ENCODE measurements at regions not wholly inside any gene's neighbourhood (a gene's known extent, or its start where the extent isn't known, plus 50 kb on each side); places are given as distances from the start of the nearest gene placed in this dataset.
A peak's percentile ranks its signal among the peaks of the same experiment; 100 is the strongest.

- FAIRE-seq = no peak
These were observed 160.4 kb upstream of the SYT6 start for GRCh38 chr1:114314098-114314497.

DNA sequence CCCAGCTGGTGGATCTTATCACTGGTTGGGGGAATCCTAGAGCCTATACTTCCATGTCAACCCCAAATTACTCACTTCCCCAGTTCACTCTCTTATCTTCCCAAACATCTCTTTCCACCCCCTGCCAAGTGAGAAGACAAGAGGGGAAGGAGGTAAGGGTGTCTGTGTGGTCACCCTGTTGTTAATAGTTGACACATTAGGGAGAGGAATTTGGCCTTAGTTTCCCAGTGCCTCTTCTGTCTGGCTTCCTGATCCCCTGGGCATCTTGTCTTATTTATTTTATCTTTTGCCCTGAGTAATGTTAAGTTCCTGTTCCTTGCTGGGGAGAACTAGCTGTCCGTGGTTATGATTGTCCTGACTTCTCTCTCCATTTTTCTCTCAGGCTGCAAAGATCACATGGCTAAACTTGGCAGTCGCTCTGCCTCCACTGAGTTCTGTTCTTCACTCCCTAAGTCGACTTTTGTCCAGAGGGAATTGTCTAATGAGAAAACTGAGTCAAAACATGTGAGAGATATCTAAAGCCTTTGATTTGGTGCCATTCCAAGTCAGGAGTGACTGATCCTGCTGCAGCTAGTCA lies 157.1 kb upstream of the SYT6 start:
- no peak for FAIRE-seq

DNA sequence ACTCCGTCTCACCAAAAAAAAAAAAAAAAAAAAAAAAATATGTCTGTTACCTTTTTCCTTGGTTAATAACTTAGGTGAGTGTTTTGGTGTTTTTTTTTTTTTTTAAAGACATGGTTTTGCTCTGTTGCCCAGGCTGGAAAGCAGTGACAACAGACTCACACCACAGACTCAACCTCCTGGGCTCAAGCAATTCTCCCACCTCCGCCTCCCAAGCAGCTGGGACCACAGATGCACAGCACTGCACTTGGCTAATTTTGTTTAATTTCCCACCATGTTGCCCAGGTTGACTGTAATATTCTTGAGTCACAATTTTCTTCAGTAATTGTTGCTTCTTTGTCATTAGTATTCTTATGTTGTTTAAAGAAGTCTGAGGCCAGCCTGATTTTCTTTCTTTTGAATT lies 149.2 kb upstream of the SYT6 start:
- no peak for FAIRE-seq

DNA sequence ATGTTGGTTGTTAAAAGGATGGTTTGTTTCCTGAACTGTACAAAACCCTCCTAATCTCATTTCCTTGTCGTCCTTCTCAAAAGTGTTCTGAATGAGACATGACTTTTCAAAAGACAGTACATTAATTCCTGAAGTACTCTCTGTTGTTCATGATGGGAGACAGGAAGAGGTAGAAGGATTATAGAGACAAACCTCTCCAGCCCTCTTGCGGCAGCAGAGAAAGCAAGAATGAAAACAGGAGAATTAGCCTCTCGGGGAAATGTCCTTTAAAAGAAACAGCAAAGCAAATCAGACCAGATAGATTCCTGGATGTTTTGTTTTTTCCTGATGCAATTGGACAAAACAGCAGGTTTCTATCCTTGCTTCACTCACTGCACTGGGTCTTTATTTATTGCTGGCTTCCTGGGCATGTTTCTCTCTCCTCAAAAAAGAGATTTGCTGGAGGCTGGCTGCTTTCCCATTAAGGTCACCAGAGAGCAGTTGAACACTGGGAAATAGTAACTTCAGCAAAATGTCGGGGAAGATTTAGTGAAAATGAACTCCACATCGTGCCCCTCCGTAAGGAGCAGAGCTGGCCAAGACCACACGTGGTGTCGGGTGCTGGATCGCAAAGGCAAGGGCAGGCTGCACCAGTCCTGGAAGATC lies 145.8 kb upstream of the SYT6 start:
- FAIRE-seq = no peak

GRCh38 chr1:114298008-114298407 lies 144.3 kb upstream of the SYT6 start:
- no peak for FAIRE-seq

DNA sequence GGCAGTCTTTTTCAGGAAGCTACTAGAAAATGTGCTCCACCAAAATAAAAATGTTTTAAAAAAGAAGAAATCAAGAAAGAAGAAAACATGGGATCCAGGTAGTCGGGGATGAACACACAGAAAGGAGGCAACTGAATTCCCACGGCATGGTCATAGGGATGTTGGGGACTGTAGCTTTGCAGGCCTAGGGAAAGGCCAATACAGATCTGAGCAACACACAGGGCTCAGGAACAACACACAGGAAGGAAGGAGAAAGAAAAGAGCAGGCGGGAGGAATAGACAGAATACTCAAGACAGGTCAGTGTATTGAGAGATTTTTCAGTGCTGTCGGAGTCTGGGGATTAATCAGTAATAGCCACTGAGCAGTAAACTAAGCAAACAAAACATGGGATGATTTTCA lies 142.7 kb upstream of the SYT6 start:
- no peak for FAIRE-seq

- no peak for FAIRE-seq
These were observed 141.7 kb upstream of the SYT6 start for GRCh38 chr1:114295321-114295720.

- no peak for FAIRE-seq
These were observed 139.2 kb upstream of the SYT6 start for GRCh38 chr1:114292835-114293234.

DNA sequence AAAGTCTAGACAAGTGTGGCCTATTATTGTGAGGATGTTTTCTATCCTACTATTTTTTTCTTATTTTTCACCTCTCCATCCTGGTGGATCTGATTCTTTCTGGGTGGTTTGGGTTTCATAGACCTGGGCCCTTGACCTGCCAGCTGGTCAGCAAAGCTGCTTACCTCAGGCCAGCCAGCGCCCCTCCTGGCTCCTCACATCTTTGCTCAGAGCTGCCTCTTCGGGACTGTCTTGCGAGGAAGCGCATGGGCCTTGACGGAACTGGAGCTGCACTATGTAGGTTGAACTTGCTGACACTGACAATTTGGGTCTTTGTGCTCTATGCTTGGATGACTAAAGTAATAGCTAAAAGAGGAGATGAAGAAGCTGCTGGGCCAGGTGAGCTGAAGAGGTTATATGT lies 138.5 kb upstream of the SYT6 start:
- no peak for FAIRE-seq

- FAIRE-seq = no peak
These were observed 137.1 kb upstream of the SYT6 start for GRCh38 chr1:114290776-114291175.

DNA sequence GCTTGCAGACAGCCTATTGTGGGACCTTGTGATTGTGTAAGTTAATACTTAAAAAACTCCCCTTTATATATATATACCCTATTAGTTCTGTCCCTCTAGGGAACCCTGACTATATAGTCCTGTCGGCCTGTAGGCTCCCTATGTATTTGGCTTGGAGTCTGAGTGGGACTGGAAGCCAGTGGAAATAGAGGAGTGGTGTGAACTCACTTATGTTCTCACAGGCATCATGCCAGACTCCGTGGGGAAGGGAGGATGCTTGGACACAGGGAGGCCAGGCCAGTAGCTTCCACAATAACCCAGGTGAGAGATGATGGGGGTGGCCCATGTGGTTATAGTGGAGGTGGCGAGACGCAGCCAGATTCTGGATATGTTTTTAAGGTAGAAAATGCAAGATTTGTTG lies 136.7 kb upstream of the SYT6 start:
- no peak for FAIRE-seq

DNA sequence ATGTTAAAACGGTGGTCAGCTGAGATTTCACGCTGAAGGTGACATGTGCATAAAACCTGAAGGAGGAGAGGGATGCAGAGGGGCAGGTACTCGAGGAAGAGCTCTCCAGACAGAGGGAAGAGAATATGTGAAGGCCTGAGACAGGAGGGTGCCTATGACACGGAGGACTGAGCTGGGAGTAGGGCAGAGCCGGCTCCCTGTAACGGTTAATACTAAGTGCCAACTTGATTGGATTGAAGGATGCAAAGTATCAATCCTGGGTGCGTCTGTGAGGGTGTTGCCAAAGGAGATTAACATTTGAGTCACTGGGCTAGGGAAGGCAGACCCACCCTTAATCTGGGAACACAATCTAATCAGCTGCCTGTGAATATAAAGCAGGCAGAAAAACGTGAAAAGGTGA lies 136.2 kb upstream of the SYT6 start:
- no peak for FAIRE-seq

DNA sequence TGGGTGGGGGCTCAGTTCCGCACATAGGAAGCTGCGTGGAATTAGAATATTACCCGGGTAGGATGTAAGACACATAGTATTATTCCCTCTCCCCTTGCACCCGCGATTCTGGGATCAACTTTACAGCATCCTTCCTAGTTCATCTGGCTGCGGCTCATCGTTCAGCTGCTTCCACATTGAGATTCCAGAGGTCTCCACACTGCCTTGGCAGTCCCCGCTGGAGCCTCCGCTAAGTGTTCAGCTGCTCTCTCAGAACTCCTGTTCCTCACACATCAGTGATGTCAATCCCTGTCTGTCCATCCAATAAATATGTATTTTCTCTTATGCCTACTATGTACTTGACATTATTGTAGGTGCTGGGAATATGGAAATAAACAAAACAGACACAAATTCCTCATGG lies 135.6 kb upstream of the SYT6 start:
- no peak for FAIRE-seq

GRCh38 chr1:114286960-114287359 lies 133.3 kb upstream of the SYT6 start:
- no peak for FAIRE-seq

- FAIRE-seq = no peak
These were observed 132.5 kb upstream of the SYT6 start for GRCh38 chr1:114286179-114286578.

DNA sequence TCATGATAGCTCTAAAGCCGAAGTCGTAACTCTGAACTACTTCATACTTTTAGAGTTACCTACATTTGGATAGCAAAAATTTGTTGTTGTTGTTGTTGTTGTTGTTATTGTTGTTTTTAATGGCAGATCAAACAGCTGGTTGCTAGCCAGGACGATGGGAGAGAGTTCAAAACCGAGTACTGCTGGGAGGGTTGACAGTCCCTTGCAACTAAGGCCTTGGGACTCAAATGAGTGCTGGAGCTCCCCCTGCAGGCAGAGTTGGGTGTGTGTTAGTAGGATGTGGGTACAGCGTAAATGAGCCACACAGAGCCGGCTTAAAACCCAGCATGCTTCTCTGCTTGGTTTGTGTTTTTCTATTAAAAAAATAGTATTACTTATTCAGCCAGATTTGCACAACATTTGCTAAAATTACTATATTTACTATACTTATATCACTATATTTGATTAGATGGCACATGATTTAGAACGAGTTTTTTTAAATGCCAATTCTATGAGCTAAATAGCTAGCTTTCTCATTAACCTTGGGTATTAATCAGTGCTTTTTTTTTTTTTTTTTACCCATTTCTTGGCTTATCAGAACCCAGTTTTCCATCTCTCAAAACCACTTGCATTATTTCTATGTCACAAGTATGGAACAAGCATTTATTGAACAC lies 129.2 kb upstream of the SYT6 start:
- FAIRE-seq = peak; percentile 43

DNA sequence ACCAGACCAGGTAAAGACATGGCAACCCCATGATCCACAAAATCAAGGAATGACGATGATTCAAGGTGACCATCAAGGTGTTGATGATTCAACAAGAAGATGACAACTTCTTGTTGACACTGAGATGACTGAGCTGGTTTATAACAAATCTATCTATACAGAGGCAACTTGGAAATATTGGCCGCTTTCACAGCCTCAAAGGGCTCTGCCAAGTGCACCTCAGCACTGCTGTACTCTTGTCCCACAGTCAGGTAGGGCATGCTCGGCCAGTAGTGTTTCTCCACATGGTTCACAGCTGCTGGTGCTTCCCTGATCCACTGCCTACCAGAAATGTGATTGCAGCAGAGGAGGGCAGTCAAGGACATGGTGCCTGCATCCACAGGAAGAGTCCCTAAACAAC lies 125.2 kb upstream of the SYT6 start:
- FAIRE-seq = no peak

DNA sequence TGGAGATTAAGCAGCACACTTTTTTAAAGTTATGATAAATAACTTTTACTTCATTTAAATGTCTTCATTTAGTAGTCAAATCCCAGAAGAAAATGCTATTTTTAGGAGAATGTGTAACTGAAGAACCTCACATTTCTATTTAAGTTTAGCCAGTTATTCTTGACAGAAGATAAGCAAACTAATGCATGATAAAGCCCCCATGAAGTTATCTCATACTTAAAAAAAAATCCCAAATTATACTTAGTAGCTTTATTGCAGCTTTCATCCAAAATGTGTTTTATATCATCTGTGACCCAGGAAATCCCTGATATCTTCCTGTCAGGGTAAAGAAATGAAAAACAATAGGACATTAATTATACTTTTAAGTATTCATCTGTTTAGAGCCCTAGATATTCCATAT lies 124.8 kb upstream of the SYT6 start:
- no peak for FAIRE-seq

DNA sequence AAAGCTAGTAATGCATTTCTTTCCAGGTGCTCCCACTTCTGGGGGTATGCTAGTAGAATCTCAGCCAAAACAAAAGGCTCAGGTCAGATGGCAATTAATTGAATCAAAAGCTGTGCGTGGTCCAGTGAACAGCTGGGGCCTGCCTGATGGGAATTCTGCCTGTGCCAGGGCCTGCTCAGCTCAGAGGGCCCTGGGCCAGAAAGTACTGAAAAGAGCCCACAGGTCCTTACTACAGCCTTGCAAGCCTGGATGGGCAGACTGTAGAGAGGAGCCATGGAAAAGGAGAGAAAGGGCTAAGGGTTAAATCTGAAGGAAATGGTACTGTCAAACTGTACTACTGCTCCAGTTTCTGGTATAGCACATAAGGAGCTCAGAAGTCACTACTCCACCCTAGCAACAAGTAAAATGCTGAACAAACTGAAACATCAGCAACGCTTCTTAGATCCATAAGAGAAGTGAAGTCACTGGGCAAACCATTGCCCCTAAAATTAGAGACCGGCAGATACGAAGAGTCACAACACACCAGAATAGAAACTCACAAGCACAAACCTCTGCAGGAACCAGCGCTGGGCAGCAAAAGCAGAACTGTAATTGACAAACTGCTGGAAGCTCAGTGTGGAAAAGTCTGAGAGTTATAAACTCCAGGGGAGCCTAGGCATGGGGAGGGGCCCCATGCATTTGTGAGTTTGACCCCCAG lies 121.1 kb upstream of the SYT6 start:
- FAIRE-seq = no peak

DNA sequence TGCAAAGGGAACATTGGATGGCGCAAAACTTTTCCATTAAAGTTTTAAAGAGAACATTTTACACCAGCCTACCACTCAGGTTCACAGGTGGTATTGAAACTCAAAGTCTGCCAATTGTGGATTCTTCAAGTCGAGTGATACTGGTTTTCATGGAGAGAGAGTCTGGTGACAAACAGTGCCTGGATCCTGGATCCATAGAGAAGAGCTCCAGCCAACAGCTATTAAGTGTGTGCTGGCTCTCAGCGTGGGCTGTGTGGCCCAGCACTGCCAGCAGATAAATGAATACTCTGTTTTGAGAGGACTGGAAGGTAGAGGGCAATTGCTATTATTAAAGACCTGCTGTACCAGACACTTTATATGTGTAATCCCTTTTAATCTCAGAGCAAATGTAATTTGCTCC lies 118.9 kb upstream of the SYT6 start:
- FAIRE-seq = no peak

DNA sequence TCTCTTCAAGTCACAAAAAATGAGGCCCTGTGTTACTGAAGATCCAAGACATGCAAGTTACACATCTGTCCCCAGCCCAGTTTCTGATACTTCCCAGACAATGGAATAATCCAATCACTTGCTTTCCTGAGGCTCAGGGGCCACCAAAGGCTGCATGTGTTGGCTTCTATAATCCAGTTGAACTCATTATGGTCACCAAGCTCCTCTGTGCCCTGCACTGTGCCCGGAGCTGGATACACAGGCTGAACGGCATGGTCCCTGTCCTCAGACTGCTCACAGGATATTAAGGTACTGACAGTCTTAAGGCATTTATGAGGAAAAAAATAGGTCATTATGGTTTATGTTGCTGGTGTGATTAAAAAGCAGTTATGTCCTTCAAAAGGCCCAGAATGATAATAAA lies 117.0 kb upstream of the SYT6 start:
- FAIRE-seq = no peak

- FAIRE-seq = no peak
These were observed 116.6 kb upstream of the SYT6 start for GRCh38 chr1:114270282-114270681.

- no peak for FAIRE-seq
These were observed 115.9 kb upstream of the SYT6 start for GRCh38 chr1:114269539-114269938.

- no peak for FAIRE-seq
These were observed 109.7 kb upstream of the SYT6 start for GRCh38 chr1:114263343-114263742.

All from colon (tissue), 2 donors.